Loucy (cell line): ENCODE measurements at regions not wholly inside any gene's neighbourhood (a gene's known extent, or its start where the extent isn't known, plus 50 kb on each side); places are given as distances from the start of the nearest gene placed in this dataset.

Experiments used
- H2AFZ ChIP-seq: fragments of 200-600 bp; sonication (generic); 2 replicates; pipeline ENCODE4 v1.6.0; 2016; ENCODE audit warnings: antibody characterized with exemption, mild to moderate bottlenecking, low read length, moderate library complexity
- H3F3A ChIP-seq: fragments of 200-600 bp; 2 replicates; pipeline ENCODE4 v1.6.0; 2016; ENCODE audit warnings: antibody characterized with exemption, low read depth, mild to moderate bottlenecking
- H3K27me3 ChIP-seq: fragments of 200-600 bp; sonication (generic); 2 replicates; pipeline ENCODE4 v1.6.1; 2014; ENCODE audit warnings: low read length, mild to moderate bottlenecking; ENCODE audit not compliant: insufficient read depth, poor library complexity, severe bottlenecking
- H3K36me3 ChIP-seq: fragments of 200-600 bp; sonication (generic); 2 replicates; pipeline ENCODE4 v1.6.1; 2016; ENCODE audit warnings: low read length; ENCODE audit not compliant: insufficient read depth
- H3K4me1 ChIP-seq: fragments of 200-600 bp; sonication (generic); 2 replicates; pipeline ENCODE4 v1.5.1; 2014; ENCODE audit warnings: low read length, mild to moderate bottlenecking; ENCODE audit not compliant: insufficient read depth, poor library complexity, severe bottlenecking
- H3K4me2 ChIP-seq: fragments of 200-600 bp; sonication (generic); 2 replicates; pipeline ENCODE4 v1.6.0; 2014; ENCODE audit warnings: antibody characterized with exemption, low read length, low read depth, mild to moderate bottlenecking; ENCODE audit not compliant: poor library complexity, severe bottlenecking
- H3K4me3 ChIP-seq: fragments of 200-600 bp; sonication (generic); 2 replicates; pipeline ENCODE4 v1.5.1; 2014; ENCODE audit warnings: low read length, mild to moderate bottlenecking, mixed read lengths; ENCODE audit not compliant: poor library complexity, severe bottlenecking
- H3K79me2 ChIP-seq: fragments of 200-600 bp; sonication (generic); 2 replicates; pipeline ENCODE4 v1.6.1; 2014; ENCODE audit warnings: low read length; ENCODE audit not compliant: insufficient read depth
- H3K9ac ChIP-seq: fragments of 200-600 bp; sonication (generic); 2 replicates; pipeline ENCODE4 v1.6.0; 2014; ENCODE audit warnings: mild to moderate bottlenecking, low read depth, low read length, moderate library complexity; ENCODE audit not compliant: poor library complexity, severe bottlenecking
- H3K9me2 ChIP-seq: fragments of 200-600 bp; sonication (generic); replicated peaks from 2 replicates; pipeline ENCODE4 v1.6.1; 2016; ENCODE audit warnings: low read depth, low read length, mixed read lengths
- H3K9me3 ChIP-seq: fragments of 200-600 bp; sonication (generic); 2 replicates; pipeline ENCODE4 v1.6.1; 2014; ENCODE audit warnings: mild to moderate bottlenecking, antibody characterized with exemption, low read length, low read depth; ENCODE audit not compliant: insufficient read depth
- H4K20me1 ChIP-seq: fragments of 200-600 bp; sonication (generic); 2 replicates; pipeline ENCODE4 v1.6.0; 2014; ENCODE audit warnings: antibody characterized with exemption, low read length, mild to moderate bottlenecking; ENCODE audit not compliant: insufficient read depth, poor library complexity, severe bottlenecking
- CTCF ChIP-seq: fragments of 200-600 bp; sonication (generic); conservative IDR thresholded peaks from 2 replicates; pipeline ENCODE4 v1.5.1; 2014; ENCODE audit warnings: mild to moderate bottlenecking, antibody characterized with exemption, low read length
- EZH2phosphoT487 ChIP-seq: fragments of 200-600 bp; IDR thresholded peaks from 2 replicates; pipeline ENCODE4 v1.6.1; 2018; ENCODE audit warnings: antibody characterized with exemption, mild to moderate bottlenecking, moderate library complexity, borderline replicate concordance

GRCh38 chr11:95554911-95555310 is 234.7 kb downstream of the FAM76B start:
- peaks cover 6% of the 10 kb centered on the region for H3K4me1 ChIP-seq
- no peak overlapping the region for H2AFZ ChIP-seq
- no peaks in the 10 kb centered on the region for H4K20me1 ChIP-seq
- H3K4me3 ChIP-seq = no peak overlapping the region
- H3K9me3 ChIP-seq = no peaks in the 10 kb centered on the region
- H3K4me2 ChIP-seq = no peak overlapping the region
- no peak overlapping the region for H3K9ac ChIP-seq
- TF ChIP-seq CTCF = no peak
- TF ChIP-seq EZH2phosphoT487 = no peak
- H3K79me2 ChIP-seq = no peaks in the 10 kb centered on the region
- H3F3A ChIP-seq = no peaks in the 10 kb centered on the region
- no peaks in the 10 kb centered on the region for H3K27me3 ChIP-seq
- no peaks in the 10 kb centered on the region for H3K9me2 ChIP-seq
- H3K36me3 ChIP-seq = no peaks in the 10 kb centered on the region

- no peak overlapping the region for H3K4me2 ChIP-seq
- peaks cover 6% of the 10 kb centered on the region for H3K4me1 ChIP-seq
- no peaks in the 10 kb centered on the region for H3K9me3 ChIP-seq
- no peaks in the 10 kb centered on the region for H3K36me3 ChIP-seq
- no peaks in the 10 kb centered on the region for H4K20me1 ChIP-seq
- TF ChIP-seq EZH2phosphoT487 = no peak
- TF ChIP-seq CTCF = no peak
- H3K27me3 ChIP-seq = no peaks in the 10 kb centered on the region
- no peaks in the 10 kb centered on the region for H3F3A ChIP-seq
- H3K79me2 ChIP-seq = no peaks in the 10 kb centered on the region
- no peaks in the 10 kb centered on the region for H3K9me2 ChIP-seq
- H3K9ac ChIP-seq = no peak overlapping the region
- H2AFZ ChIP-seq = no peak overlapping the region
- no peak overlapping the region for H3K4me3 ChIP-seq
Measured at GRCh38 chr11:95549301-95549700, 240.3 kb downstream of the FAM76B start.

- Histone ChIP-seq H3K9me3 (no peaks in the 10 kb centered on the region), H3K9me2 (no peaks in the 10 kb centered on the region), H3K9ac (no peak overlapping the region), H3K36me3 (no peaks in the 10 kb centered on the region), H3F3A (no peaks in the 10 kb centered on the region), H3K27me3 (no peaks in the 10 kb centered on the region), H3K79me2 (no peaks in the 10 kb centered on the region), H4K20me1 (no peaks in the 10 kb centered on the region), H3K4me1 (no peaks in the 10 kb centered on the region), H2AFZ (no peak overlapping the region), H3K4me3 (no peak overlapping the region), H3K4me2 (no peak overlapping the region)
- no peak for TF ChIP-seq EZH2phosphoT487
Measured at GRCh38 chr11:95548416-95548815, 241.2 kb downstream of the FAM76B start.

GRCh38 chr11:95547976-95548375 is 241.6 kb downstream of the FAM76B start:
- H2AFZ ChIP-seq = no peak overlapping the region
- TF ChIP-seq EZH2phosphoT487 = no peak
- no peak for TF ChIP-seq CTCF

More at GRCh38 chr11:95547976-95548375, 241.6 kb downstream of the FAM76B start:
- H3K4me3 ChIP-seq = no peak overlapping the region
- H3K4me2 ChIP-seq = no peak overlapping the region
- H3K9ac ChIP-seq = no peak overlapping the region
- no peaks in the 10 kb centered on the region for H4K20me1 ChIP-seq
- H3K9me2 ChIP-seq = no peaks in the 10 kb centered on the region
- H3F3A ChIP-seq = no peaks in the 10 kb centered on the region
- no peaks in the 10 kb centered on the region for H3K27me3 ChIP-seq
- H3K9me3 ChIP-seq = no peaks in the 10 kb centered on the region
- no peaks in the 10 kb centered on the region for H3K79me2 ChIP-seq
- H3K36me3 ChIP-seq = no peaks in the 10 kb centered on the region
- no peaks in the 10 kb centered on the region for H3K4me1 ChIP-seq
